HG02852 (cell line): ENCODE measurements at regions not wholly inside any gene's neighbourhood (a gene's known extent, or its start where the extent isn't known, plus 50 kb on each side); places are given as distances from the start of the nearest gene placed in this dataset.
A peak's percentile ranks its signal among the peaks of the same experiment; 100 is the strongest.

Experiments
- ATAC-seq: cut with Tn5 transposase; IDR thresholded peaks from one replicate; pipeline ENCODE4 v1.9.1; 2021; ENCODE audit warnings: mild to moderate bottlenecking, moderate library complexity; ENCODE audit not compliant: unreplicated experiment

DNA sequence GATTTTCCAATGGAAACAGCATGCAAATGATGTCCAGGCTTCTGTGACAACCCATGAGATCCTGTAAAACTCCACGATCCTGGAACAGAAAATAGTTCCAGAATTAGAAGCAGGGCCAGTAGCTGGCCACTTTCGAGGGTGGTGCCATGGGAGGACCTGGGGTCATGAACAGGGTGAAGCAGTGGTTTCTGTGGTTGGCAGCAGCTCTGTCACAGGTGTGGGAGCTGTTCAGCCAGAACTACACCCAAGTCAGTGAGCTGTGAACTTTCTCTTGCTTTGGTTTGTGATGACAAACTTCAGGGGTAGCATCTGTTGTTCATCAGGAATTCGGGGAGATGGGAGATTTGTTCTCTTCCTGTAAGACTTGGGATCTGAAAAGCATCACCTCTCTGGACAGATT lies 314.4 kb upstream of the NT5C1B start:
- ATAC-seq: peak; percentile 95

DNA sequence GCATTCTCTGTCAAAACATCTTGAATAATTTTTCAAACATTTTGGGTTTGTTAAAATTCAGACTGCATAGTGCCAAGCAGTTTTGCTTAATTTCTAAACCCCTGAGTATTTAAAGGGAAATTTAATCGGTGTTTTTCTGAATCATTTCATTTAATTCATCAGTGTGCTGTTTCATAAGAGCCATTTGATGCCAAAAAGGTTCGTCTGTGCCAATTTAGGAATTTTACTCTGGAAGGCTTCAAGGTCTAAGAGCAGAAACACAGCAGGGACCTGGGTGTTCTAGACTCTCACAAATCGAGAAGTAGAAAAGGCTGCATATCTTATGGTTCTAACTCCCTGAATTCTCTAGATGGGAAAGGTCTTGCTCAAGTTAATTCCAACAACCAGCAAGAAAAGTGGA lies 311.9 kb upstream of the NT5C1B start:
- ATAC-seq: no peak

- ATAC-seq: no peak
Observed at GRCh38 chr2:18900691-18901141, 311.3 kb upstream of the NT5C1B start.

DNA sequence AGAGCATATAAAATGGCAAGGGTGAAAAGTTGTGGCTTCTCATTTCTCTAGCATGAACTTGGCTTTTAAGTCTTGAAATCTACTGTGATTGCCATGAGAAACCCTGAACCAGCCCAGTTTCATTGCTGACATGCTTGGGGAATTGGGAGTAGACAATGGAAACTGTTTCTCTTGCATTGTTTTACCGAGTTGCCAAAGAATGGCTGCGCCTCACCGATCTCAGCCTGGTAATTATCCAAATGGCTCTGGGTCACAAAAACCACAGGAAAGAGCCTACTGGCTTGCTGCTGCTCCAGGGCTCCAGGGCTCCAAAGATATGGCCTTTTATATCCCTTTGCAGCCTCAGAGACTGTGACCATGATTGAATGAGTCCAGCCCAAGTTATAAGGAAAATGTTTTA lies 310.4 kb upstream of the NT5C1B start:
- ATAC-seq: no peak

GRCh38 chr2:18898271-18898670 lies 308.9 kb upstream of the NT5C1B start:
- no peak for ATAC-seq

DNA sequence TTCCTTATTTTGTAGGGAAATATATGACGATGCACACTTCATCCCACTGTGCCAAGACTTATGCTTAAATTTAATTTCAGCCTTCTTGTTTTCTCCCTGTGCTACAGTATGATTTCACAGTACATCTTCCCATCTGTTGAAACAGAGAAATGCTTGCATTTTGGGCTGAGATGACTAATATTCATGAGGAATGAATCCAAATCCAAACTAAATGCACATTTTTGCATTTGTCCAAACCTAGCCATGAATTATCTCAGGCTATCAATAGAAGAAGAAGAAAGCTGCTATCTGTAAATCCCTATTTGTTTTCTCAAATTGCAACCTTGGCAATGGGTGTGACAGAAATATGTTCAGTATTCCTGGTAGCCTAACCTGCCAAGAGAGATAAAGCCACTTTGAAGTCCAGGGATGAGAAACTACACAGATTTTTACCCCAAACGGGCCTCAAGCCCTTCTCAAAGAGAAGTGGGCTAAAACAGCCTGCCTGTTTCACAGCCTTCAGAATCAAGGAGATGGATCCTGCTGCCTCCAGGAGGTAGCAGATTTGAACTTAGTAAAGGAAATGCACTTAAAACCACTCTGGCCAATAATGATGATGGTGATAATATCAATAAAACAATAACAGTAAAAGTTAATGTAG lies 306.9 kb upstream of the NT5C1B start:
- no peak for ATAC-seq

DNA sequence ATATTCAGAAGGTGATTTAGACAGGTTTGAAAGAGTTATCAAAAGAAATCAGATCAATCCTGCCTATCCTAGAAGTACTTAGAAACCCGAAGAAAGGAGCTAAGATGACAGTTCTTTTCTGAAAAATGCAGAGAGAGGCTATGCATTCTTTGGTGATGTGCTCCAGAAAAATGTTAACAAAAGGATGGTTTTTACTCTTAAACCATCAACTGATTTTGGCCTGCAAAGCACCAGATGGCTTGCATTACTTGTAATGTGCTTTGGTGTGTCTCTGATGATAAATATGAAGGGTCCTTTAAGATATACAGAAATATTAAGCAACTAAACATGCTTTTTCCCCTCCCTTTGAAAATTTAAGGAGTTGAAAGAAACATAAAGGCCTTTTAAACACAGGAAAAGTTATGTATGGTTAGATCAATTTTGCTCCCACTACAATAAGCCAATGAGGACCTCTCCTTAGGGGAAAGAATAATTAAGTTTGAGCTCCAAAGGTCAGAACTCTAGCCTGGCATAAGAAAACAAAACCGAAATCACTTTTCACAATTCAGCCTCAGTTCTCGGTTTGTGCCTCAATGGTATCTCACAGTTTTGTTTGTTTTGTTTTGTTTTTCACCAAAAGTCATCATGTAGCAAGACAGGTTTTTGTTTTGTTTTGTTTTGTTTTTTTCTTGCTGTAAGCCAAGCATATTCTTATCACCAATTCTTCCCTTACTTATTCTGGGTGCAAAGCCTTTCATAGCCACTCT lies 302.4 kb upstream of the NT5C1B start:
- no peak for ATAC-seq

DNA sequence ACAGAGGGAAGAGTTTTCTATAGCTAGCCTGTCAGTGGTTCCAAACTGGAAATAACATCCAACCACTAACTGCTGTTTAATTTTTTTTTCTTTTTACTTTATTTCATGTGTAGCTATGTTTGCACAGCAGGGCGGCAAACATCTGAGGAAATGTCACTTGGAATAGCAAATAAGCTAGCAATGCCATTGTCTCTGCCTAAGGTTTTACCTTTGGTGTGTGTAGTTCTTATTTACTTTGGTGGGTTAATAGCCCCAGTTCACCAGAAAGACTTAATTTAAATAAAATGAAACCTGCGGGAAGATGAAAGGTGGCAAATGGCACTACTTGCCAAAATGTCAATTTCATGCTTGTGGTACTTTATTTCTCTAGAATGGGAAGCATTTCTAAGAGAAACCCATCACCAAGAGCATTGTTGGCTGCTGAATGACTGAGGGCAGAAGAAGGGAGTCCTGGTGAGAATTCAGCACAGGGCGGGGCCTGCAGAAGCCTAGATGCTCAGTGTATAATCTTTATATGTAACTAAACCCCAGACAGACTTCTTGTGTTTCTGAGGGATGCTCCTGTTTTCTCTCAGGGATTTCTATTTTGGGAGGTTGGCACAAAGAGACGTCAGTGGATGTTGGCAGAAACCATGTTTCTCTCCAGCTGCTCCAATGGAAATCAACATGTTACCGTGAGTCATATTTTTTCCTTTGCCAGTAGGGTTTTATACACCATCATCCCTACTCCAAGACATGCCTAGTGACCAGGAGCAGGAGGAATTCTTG lies 300.4 kb upstream of the NT5C1B start:
- no peak for ATAC-seq

DNA sequence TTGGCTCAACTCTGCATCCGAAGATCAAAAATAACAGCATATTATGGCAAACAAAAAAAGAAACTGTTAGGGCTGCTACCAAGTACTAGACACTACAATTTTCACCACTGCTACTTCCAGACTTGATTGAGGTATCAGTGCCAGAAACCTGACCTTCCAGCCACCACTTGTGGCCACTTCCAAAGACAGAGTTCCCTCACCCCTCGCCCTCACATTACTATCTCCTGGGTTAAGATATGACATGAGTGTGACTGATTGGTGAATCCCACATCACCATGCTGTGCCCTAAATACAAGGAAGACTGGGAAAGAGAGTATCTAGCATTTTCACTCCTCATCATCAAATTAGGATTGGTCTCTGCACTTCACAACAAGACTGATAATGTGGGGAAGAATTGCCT lies 296.1 kb upstream of the NT5C1B start:
- no peak for ATAC-seq

DNA sequence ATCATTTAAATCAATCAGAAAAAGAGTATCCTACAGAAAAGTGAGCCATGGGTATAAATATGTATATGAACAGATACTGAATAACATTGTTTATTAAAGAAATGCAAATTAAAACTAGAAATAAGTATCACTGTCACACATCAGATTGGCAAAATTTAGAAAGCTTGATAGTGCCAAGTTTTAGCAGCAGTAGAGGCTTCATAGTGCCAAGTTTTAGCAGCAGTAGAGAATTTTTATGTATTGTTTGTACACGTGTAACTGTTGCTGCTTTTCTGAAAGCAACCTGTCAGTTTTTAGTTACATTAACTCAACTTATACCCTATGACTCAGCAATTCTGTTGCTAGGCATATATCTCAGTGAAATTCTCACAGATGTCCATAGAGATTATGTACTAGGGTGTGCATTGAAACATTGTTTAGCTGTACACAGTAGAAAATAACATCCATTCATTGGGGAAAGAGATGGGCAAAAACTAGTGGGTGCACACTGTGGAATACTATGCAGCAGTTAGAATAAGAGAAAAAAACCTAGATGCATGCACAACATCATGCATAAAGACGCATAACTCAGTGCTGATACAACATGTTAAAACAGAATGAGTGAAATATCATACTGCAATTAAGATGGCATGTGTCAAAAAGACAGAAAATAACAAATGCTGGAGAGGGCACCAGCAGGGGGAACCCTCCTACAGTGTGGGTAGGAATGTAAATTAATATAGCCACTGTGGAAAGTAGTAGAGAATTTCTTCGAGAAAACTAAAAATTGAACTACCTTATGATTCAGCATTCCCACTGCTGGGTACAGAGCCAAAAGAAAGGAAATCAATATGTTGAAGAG lies 294.5 kb upstream of the NT5C1B start:
- ATAC-seq: no peak

- ATAC-seq: no peak
Observed at GRCh38 chr2:18871430-18871829, 282.1 kb upstream of the NT5C1B start.

DNA sequence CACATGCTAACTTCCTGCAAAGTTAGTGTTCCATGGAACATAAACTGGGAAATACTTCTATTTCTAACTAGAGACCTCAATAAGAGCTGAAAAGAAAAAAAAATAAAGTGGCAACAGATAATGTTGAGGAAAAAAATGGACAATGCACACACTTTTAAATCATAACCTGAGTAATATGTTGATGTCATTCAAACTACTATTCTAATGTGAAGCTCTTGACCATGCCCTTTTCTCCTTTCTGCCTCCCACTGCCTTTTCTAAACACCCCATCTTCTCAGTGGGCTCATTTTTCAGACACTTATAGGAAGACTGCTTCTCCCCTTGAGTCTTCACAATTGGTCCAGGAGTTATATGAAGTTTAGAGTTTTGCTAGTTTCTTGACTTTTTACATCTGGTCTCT lies 280.9 kb upstream of the NT5C1B start:
- no peak for ATAC-seq

DNA sequence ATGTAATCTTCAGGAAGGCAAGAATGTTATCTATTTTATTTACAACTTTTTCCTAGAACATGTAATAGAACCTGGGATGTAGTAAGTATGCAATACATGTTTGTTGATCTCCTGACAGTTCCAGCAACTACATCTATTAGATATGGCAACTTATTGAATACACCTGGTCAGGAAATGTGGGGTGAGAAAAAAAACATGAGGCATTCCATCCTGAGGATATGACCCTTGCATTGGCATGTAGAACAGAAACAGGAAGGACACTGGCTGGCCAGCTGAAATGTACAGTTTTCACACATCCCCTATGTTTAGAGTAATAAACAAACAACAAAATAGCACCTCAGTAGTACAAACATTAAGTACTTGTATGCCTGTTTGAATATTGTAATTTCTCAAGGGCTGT lies 272.6 kb upstream of the NT5C1B start:
- no peak for ATAC-seq

DNA sequence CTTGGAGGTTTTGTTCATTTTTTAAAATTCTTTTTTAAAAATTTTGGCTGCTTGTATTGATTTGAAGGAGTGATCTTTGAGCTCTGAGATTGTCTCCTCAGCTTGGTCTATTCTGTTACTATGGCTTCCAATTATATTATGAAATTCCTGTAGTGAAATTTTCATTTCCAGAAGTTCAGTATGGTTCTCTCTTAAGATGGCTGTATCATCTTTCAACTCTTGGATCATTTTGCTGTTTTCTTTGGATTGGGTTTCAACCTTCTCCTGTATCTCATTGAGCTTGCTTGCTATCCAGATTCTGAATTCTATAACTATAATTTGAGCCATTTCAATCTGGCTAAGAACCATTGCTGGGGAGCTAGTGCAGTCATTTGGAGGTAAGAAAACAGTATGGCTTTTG lies 270.8 kb upstream of the NT5C1B start:
- ATAC-seq: no peak

DNA sequence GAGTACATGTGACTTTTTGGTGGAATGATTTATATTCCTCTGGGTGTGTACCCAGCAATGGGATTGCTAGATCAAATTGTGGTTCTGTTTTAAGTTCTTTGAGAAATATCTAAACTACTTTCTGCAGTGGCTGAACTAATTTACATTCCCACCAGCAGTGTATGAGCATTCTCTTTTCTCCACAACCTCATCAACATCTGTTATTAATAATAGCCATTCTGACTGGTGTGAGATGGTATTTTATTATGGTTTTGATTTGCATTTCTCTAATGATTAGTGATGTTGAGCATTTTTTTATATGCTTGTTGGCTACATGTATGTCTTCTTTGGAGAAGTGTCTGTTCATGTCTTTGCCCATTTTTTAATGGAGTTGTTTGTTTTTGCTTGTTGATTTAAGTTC lies 267.4 kb upstream of the NT5C1B start:
- no peak for ATAC-seq

GRCh38 chr2:18855027-18855426 lies 265.7 kb upstream of the NT5C1B start:
- ATAC-seq: no peak

DNA sequence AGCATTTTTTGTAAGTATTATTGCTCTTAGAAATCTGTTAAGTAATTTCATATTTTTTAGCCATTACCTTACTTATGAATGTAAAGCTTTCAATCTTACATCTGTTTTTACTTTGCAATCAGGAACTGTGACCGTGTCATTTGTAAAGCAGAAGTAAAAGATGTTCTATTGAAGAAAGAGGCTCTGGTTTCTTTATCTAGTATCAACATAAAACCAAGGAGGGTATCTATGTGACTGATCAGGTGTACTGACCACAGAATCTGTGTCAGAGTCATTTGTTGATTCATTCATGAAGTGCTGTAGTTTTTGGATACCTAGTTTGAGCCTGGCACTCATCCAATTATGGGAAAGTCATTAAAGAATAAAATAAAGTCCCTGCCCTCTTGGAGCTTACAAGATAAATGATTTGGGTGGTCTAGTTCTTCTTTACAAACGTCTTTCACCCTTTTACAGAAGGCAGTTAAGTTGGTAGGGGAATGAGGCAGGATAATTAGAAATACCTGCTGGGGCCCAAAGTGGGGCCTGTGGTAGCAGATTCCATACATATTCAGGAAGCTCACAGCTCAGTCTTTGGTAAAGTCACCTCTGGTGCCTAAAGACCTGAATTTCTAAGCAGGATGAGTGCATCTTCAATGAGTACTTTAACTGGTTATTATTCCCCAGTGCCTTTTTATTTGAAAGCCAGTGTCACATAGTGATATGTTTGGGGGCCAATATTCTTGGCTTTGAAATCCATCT lies 260.6 kb upstream of the NT5C1B start:
- peak; percentile 99 for ATAC-seq

DNA sequence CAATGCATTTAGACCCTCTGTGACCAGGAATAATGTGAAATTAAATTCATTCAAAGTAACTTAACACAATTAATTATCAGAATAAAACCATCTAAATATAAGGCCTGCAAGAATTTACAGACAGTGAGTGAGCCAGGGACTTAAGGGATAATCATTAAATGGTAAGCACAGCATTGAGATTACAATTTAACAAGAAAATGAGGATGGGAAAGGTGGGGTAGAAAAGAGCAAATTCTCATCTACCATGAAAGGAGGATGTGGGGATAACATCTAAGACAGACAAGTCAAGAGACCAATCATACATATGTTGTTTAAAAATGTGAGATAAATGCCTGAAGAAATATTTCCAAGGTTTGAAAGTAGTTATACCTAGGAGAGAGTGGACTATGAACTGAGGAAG lies 259.3 kb upstream of the NT5C1B start:
- no peak for ATAC-seq

- ATAC-seq: no peak
Observed at GRCh38 chr2:18845854-18846445, 256.6 kb upstream of the NT5C1B start.

DNA sequence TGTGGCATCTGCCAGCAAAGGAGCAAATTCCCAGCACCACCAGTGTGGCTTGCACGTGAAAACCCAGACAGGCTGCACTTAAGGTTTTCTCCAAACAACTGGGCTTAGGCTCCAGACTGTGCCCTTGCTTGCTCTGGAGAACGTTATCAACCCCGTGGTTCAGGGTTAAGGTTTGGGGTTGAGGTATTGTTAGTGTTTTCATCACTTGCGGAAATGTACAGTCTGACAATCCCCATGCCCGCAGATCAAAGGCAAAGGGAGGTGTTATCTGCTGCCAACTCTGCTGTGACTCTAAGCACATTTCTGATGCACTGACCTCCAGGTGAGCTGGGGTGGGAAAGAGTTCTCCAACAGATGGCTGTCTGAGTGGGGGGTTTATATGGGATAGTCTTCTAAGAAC lies 253.5 kb upstream of the NT5C1B start:
- no peak for ATAC-seq
